ENCODE measurements at regions not wholly inside any gene's neighbourhood (a gene's known extent, or its start where the extent isn't known, plus 50 kb on each side); places are given as distances from the start of the nearest gene placed in this dataset.

- TF ChIP-seq CTCF (IDR thresholded peaks at IDR 0.05) (no peak), POLR2A (IDR thresholded peaks at IDR 0.05) (no peak), EP300 (IDR thresholded peaks at IDR 0.05) (no peak), POLR2AphosphoS5 (IDR thresholded peaks at IDR 0.05) (no peak)
Measured at GRCh38 chr3:28651159-28651558, 302.5 kb upstream of the AZI2 start.
